HEK293 (cell line): ENCODE measurements at regions not wholly inside any gene's neighbourhood (a gene's known extent, or its start where the extent isn't known, plus 50 kb on each side); places are given as distances from the start of the nearest gene placed in this dataset.

Experiments
- CTCF ChIA-PET: fragments of 350-600 bp; formaldehyde crosslinking; extraction: SDS; loops from one replicate; lab custom pipeline; 2021; ENCODE audit warnings: antibody characterized with exemption; lab: Yijun Ruan, JAX
- POLR2A ChIA-PET: fragments of 300-600 bp; formaldehyde crosslinking; extraction: SDS; loops from one replicate; lab custom pipeline; 2020; ENCODE audit warnings: antibody characterized with exemption, inconsistent platforms; lab: Yijun Ruan, JAX
- H3K27ac ChIP-seq: fragments of 200-500 bp; sonication (Bioruptor generic); 2 replicates; pipeline ENCODE4 v1.5.1; 2014; ENCODE audit warnings: low read depth, low read length, control low read depth, inconsistent platforms; ENCODE audit errors: extremely low read depth
- H3K36me3 ChIP-seq, 2 experiments: fragments of 200-500 bp in 1 of 2; sonication (Bioruptor generic) in 1 of 2; 1 replicate in 1 of 2; 2 replicates in 1 of 2; pipeline ENCODE4 v1.5.1; 2014 to 2017; ENCODE audit warnings: inconsistent platforms in 2 of 2, low read length in 2 of 2; ENCODE audit not compliant: control insufficient read depth in 2 of 2, insufficient read depth in 1 of 2
- H3K4me1 ChIP-seq: fragments of 200-500 bp; sonication (Bioruptor generic); 2 replicates; pipeline ENCODE4 v1.5.1; 2014; ENCODE audit warnings: mild to moderate bottlenecking, low read length, inconsistent platforms; ENCODE audit not compliant: control insufficient read depth, insufficient read depth
- H3K4me3 ChIP-seq: 2 replicates; pipeline ENCODE4 v1.5.1; 2011; ENCODE audit warnings: low read depth, mild to moderate bottlenecking, control low read depth, low read length, moderate library complexity
- H3K9me3 ChIP-seq: fragments of 200-500 bp; sonication (Bioruptor generic); 2 replicates; pipeline ENCODE4 v1.5.1; 2014; ENCODE audit warnings: low read depth, low read length, inconsistent platforms; ENCODE audit not compliant: control insufficient read depth, insufficient read depth
- BCL11B ChIP-seq: fragments of 450-650 bp; formaldehyde crosslinking; IDR thresholded peaks from 2 replicates; pipeline ENCODE4 v1.5.1; 2016; ENCODE audit warnings: low read depth, missing biosample characterization, missing genetic modification characterization
- GLI2 ChIP-seq: fragments of 450-650 bp; formaldehyde crosslinking; IDR thresholded peaks from 2 replicates; pipeline ENCODE4; 2017; ENCODE audit warnings: missing biosample characterization, missing genetic modification characterization, low read depth, borderline replicate concordance
- GLIS2 ChIP-seq: fragments of 450-650 bp; formaldehyde crosslinking; IDR thresholded peaks from 2 replicates; pipeline ENCODE4 v1.5.1; 2016; ENCODE audit warnings: missing biosample characterization, missing genetic modification characterization
- KLF7 ChIP-seq: fragments of 450-650 bp; formaldehyde crosslinking; IDR thresholded peaks from 2 replicates; pipeline ENCODE4 v1.5.1; 2016; ENCODE audit warnings: missing biosample characterization, missing genetic modification characterization, borderline replicate concordance
- MEIS1 ChIP-seq: sonication (generic); formaldehyde crosslinking; IDR thresholded peaks from 2 replicates; pipeline ENCODE4 v1.8.1; 2022; ENCODE audit warnings: missing genetic modification reagents, mild to moderate bottlenecking, borderline replicate concordance
- OVOL3 ChIP-seq: fragments of 450-650 bp; formaldehyde crosslinking; IDR thresholded peaks from 2 replicates; pipeline ENCODE4 v1.5.1; 2016; ENCODE audit warnings: missing biosample characterization, missing genetic modification characterization
- SCRT2 ChIP-seq: fragments of 450-650 bp; formaldehyde crosslinking; IDR thresholded peaks from 2 replicates; pipeline ENCODE4 v1.5.1; 2016; ENCODE audit warnings: missing biosample characterization, missing genetic modification characterization
- YY2 ChIP-seq: fragments of 450-650 bp; formaldehyde crosslinking; IDR thresholded peaks from 2 replicates; pipeline ENCODE4 v1.5.1; 2016; ENCODE audit warnings: missing biosample characterization, missing genetic modification characterization
- ZNF132 ChIP-seq: fragments of 450-650 bp; formaldehyde crosslinking; IDR thresholded peaks from 2 replicates; pipeline ENCODE4 v1.5.1; 2017; ENCODE audit warnings: missing biosample characterization, missing genetic modification characterization, borderline replicate concordance
- ZNF138 ChIP-seq: fragments of 450-650 bp; formaldehyde crosslinking; IDR thresholded peaks from 2 replicates; pipeline ENCODE4 v1.5.1; 2016; ENCODE audit warnings: missing biosample characterization, missing genetic modification characterization, borderline replicate concordance
- ZNF350 ChIP-seq: fragments of 450-650 bp; formaldehyde crosslinking; IDR thresholded peaks from 2 replicates; pipeline ENCODE4 v1.5.0; 2017; ENCODE audit warnings: missing biosample characterization, mild to moderate bottlenecking, missing genetic modification characterization
- ZNF530 ChIP-seq: fragments of 450-650 bp; formaldehyde crosslinking; IDR thresholded peaks from 2 replicates; pipeline ENCODE4 v1.5.1; 2016; ENCODE audit warnings: low read depth, missing biosample characterization, missing genetic modification characterization
- ZNF561 ChIP-seq: fragments of 450-650 bp; IDR thresholded peaks from 2 replicates; pipeline ENCODE4 v1.5.1; 2018; ENCODE audit warnings: missing biosample characterization, missing genetic modification characterization, borderline replicate concordance
- ZNF664 ChIP-seq: fragments of 450-650 bp; formaldehyde crosslinking; IDR thresholded peaks from 2 replicates; pipeline ENCODE4 v1.5.1; 2016; ENCODE audit warnings: missing biosample characterization, missing genetic modification characterization
- ZNF776 ChIP-seq: fragments of 450-650 bp; formaldehyde crosslinking; IDR thresholded peaks from 2 replicates; pipeline ENCODE4 v1.5.0; 2017; ENCODE audit warnings: missing biosample characterization, missing genetic modification characterization, borderline replicate concordance
- ZNF791 ChIP-seq: fragments of 450-650 bp; formaldehyde crosslinking; IDR thresholded peaks from 2 replicates; pipeline ENCODE4 v1.5.1; 2016; ENCODE audit warnings: missing biosample characterization, missing genetic modification characterization
- ZNF843 ChIP-seq: fragments of 450-650 bp; formaldehyde crosslinking; IDR thresholded peaks from 2 replicates; pipeline ENCODE4 v1.5.1; 2016; ENCODE audit warnings: missing biosample characterization, missing genetic modification characterization
- TF ChIP-seq, protein P1 (sequence below): fragments of 450-650 bp; formaldehyde crosslinking; optimal IDR thresholded peaks from 2 replicates; pipeline ENCODE3; 2016; ENCODE audit warnings: missing biosample characterization, mild to moderate bottlenecking, missing genetic modification characterization
- TF ChIP-seq, protein P2 (sequence below): fragments of 450-650 bp; formaldehyde crosslinking; IDR thresholded peaks from 2 replicates; pipeline ENCODE4 v1.5.1; 2017; ENCODE audit warnings: missing biosample characterization, missing genetic modification characterization
- TF ChIP-seq, protein P3 (sequence below): sonication (generic); formaldehyde crosslinking; IDR thresholded peaks from 2 replicates; pipeline ENCODE4 v1.8.1; 2022; ENCODE audit warnings: mild to moderate bottlenecking, moderate library complexity, missing genetic modification reagents
- TF ChIP-seq, protein P4 (sequence below): fragments of 450-650 bp; formaldehyde crosslinking; IDR thresholded peaks from 2 replicates; pipeline ENCODE4 v1.5.1; 2016; ENCODE audit warnings: missing biosample characterization, missing genetic modification characterization
- TF ChIP-seq, protein P5 (sequence below): fragments of 450-650 bp; formaldehyde crosslinking; IDR thresholded peaks from 2 replicates; pipeline ENCODE4 v1.5.1; 2016; ENCODE audit warnings: missing biosample characterization, missing genetic modification characterization
- TF ChIP-seq, protein P6 (sequence below): fragments of 450-650 bp; formaldehyde crosslinking; conservative IDR thresholded peaks from 2 replicates; pipeline ENCODE4 v1.5.1; 2016; ENCODE audit warnings: low read depth, missing biosample characterization, missing genetic modification characterization

DNA sequence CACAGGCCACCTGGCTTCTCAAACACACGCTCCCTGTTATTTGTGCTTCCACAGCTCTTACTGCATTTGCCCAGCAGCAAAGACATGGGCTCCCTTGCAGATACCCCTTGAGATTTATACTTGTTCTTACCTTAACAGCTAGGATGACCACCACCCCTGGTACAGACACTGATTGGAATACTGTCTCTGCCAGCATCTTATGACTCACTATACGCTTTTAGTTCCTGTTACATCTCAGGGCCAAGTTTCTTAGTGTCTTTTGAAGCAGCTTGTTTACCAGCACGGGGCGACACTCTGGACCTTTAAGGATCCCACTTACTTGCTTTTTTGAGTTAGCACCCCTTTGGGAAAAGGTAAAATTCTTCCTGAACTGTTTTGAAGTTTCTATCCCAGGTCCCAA is 874.8 kb downstream of the KCNT2 start:
- TF ChIP-seq, protein P1, sequence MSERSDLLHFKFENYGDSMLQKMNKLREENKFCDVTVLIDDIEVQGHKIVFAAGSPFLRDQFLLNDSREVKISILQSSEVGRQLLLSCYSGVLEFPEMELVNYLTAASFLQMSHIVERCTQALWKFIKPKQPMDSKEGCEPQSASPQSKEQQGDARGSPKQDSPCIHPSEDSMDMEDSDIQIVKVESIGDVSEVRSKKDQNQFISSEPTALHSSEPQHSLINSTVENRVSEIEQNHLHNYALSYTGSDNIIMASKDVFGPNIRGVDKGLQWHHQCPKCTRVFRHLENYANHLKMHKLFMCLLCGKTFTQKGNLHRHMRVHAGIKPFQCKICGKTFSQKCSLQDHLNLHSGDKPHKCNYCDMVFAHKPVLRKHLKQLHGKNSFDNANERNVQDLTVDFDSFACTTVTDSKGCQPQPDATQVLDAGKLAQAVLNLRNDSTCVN (tag by site-specific recombination), result no peak
- TF ChIP-seq MEIS1 (no peak), ZNF561 (tag by site-specific recombination) (no peak), ZNF138 (tag by site-specific recombination) (no peak), OVOL3 (tag by site-specific recombination) (no peak), ZNF350 (tag by site-specific recombination) (no peak), GLI2 (tag by site-specific recombination) (no peak), ZNF664 (no peak), ZNF530 (tag by site-specific recombination) (no peak), GLIS2 (tag by site-specific recombination) (no peak), SCRT2 (tag by site-specific recombination) (no peak), ZNF776 (tag by site-specific recombination) (no peak), BCL11B (tag by site-specific recombination) (no peak)
- TF ChIP-seq, protein P2, sequence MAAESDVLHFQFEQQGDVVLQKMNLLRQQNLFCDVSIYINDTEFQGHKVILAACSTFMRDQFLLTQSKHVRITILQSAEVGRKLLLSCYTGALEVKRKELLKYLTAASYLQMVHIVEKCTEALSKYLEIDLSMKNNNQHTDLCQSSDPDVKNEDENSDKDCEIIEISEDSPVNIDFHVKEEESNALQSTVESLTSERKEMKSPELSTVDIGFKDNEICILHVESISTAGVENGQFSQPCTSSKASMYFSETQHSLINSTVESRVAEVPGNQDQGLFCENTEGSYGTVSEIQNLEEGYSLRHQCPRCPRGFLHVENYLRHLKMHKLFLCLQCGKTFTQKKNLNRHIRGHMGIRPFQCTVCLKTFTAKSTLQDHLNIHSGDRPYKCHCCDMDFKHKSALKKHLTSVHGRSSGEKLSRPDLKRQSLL (tag by site-specific recombination), result no peak
- TF ChIP-seq, protein P3, sequence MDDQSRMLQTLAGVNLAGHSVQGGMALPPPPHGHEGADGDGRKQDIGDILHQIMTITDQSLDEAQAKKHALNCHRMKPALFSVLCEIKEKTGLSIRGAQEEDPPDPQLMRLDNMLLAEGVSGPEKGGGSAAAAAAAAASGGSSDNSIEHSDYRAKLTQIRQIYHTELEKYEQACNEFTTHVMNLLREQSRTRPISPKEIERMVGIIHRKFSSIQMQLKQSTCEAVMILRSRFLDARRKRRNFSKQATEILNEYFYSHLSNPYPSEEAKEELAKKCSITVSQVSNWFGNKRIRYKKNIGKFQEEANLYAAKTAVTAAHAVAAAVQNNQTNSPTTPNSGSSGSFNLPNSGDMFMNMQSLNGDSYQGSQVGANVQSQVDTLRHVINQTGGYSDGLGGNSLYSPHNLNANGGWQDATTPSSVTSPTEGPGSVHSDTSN (CRISPR knock-in tag), result no peak
- TF ChIP-seq, protein P4, sequence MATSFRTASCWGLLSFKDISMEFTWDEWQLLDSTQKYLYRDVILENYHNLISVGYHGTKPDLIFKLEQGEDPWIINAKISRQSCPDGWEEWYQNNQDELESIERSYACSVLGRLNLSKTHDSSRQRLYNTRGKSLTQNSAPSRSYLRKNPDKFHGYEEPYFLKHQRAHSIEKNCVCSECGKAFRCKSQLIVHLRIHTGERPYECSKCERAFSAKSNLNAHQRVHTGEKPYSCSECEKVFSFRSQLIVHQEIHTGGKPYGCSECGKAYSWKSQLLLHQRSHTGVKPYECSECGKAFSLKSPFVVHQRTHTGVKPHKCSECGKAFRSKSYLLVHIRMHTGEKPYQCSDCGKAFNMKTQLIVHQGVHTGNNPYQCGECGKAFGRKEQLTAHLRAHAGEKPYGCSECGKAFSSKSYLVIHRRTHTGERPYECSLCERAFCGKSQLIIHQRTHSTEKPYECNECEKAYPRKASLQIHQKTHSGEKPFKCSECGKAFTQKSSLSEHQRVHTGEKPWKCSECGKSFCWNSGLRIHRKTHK (tag by site-specific recombination), result no peak
- TF ChIP-seq, protein P5, sequence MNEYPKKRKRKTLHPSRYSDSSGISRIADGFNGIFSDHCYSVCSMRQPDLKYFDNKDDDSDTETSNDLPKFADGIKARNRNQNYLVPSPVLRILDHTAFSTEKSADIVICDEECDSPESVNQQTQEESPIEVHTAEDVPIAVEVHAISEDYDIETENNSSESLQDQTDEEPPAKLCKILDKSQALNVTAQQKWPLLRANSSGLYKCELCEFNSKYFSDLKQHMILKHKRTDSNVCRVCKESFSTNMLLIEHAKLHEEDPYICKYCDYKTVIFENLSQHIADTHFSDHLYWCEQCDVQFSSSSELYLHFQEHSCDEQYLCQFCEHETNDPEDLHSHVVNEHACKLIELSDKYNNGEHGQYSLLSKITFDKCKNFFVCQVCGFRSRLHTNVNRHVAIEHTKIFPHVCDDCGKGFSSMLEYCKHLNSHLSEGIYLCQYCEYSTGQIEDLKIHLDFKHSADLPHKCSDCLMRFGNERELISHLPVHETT (tag by site-specific recombination), result no peak
- CTCF ChIA-PET, result interaction anchor here (0.6 to 0.7 kb wide), 2 partner anchors 61 to 490 kb away, joined by 3 read pairs; no protein-coding TSS in a partner anchor
- no peaks in the 10 kb centered on the region for H3K36me3 ChIP-seq
- H3K9me3 ChIP-seq, result no peaks in the 10 kb centered on the region
- no peak overlapping the region for H3K4me3 ChIP-seq
- POLR2A ChIA-PET, result no interaction called here
- H3K4me1 ChIP-seq, result no peaks in the 10 kb centered on the region
- H3K27ac ChIP-seq, result no peak overlapping the region

DNA sequence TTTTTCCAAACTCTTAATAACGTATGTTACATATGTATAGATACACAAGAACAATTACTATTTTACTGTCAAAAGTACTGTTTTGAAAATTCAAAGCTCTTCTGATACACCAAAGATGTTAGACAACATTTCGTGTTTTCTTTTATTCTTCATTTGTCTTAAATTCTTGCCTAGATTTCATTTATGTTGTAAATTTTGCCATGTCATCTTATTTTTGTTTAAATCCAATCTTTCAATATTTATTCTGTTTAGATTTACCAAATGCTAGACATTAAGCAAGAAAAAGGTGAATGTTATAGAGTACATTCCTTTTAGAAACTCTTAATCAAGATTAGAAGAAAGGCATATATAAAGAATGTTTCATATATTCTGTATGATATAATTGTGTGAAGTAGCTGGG is 876.9 kb downstream of the KCNT2 start:
- TF ChIP-seq ZNF843 (tag by site-specific recombination) (no peak), ZNF132 (tag by site-specific recombination) (no peak), KLF7 (tag by site-specific recombination) (no peak), YY2 (no peak), ZNF791 (tag by site-specific recombination) (no peak)
- TF ChIP-seq, protein P6, sequence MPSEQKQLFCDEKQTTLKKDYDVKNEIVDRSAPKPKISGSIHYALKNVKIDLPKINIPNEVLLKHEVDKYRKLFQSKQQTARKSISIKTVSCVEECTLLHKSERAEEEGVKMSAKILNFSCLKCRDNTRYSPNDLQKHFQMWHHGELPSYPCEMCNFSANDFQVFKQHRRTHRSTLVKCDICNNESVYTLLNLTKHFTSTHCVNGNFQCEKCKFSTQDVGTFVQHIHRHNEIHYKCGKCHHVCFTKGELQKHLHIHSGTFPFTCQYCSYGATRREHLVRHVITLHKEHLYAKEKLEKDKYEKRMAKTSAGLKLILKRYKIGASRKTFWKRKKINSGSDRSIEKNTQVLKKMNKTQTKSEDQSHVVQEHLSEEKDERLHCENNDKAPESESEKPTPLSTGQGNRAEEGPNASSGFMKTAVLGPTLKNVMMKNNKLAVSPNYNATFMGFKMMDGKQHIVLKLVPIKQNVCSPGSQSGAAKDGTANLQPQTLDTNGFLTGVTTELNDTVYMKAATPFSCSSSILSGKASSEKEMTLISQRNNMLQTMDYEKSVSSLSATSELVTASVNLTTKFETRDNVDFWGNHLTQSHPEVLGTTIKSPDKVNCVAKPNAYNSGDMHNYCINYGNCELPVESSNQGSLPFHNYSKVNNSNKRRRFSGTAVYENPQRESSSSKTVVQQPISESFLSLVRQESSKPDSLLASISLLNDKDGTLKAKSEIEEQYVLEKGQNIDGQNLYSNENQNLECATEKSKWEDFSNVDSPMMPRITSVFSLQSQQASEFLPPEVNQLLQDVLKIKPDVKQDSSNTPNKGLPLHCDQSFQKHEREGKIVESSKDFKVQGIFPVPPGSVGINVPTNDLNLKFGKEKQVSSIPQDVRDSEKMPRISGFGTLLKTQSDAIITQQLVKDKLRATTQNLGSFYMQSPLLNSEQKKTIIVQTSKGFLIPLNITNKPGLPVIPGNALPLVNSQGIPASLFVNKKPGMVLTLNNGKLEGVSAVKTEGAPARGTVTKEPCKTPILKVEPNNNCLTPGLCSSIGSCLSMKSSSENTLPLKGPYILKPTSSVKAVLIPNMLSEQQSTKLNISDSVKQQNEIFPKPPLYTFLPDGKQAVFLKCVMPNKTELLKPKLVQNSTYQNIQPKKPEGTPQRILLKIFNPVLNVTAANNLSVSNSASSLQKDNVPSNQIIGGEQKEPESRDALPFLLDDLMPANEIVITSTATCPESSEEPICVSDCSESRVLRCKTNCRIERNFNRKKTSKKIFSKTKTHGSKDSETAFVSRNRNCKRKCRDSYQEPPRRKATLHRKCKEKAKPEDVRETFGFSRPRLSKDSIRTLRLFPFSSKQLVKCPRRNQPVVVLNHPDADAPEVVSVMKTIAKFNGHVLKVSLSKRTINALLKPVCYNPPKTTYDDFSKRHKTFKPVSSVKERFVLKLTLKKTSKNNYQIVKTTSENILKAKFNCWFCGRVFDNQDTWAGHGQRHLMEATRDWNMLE (tag by site-specific recombination), result no peak
- TF ChIP-seq, all 188 proteins: peak for 0
- no peaks in the 10 kb centered on the region for H3K9me3 ChIP-seq
- no peak overlapping the region for H3K4me3 ChIP-seq
- POLR2A ChIA-PET, result no interaction called here
- H3K36me3 ChIP-seq, result no peaks in the 10 kb centered on the region
- H3K4me1 ChIP-seq, result no peaks in the 10 kb centered on the region
- no peak overlapping the region for H3K27ac ChIP-seq
- CTCF ChIA-PET, result interaction anchor here (0.7 to 0.9 kb wide), 2 partner anchors 17 to 39 kb away, joined by 4 read pairs; no protein-coding TSS in a partner anchor
